ENCODE measurements at regions not wholly inside any gene's neighbourhood (a gene's known extent, or its start where the extent isn't known, plus 50 kb on each side); places are given as distances from the start of the nearest gene placed in this dataset.
A peak's percentile ranks its signal among the peaks of the same experiment; 100 is the strongest.

DNA sequence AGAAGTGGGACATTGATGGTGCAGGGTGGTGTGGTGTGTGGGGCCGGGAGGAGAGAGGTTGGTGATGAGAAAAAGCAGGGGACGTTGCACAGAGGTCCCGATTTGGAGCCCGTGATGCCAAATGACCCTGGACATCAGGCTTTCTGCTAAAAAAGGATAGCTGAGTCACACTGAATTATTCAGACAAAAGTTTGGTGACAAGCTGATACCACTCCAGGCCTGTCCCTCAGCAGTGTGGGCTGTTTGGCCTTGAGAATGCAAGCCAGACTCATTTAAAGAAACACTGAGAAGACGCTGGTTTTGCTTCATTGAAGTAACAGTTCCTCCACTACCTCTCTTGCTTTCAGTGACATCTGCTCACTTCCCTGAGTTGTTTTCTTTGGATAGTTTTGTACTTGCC lies 262.1 kb upstream of the PWP1 start:
- Histone ChIP-seq H3K4me2 (ENCODE audit: low read length) (no peak overlapping the region), H4K20me1 (ENCODE audit: low read length) (no peaks in the 10 kb centered on the region), H3K36me3 (ENCODE audit: low read depth, low read length) (0 out of 2 replicates have a peak, but pooled peaks cover 4% of the 10 kb centered on the region), H3F3A (ENCODE audit: low read length, unreplicated experiment) (no peaks in the 10 kb centered on the region), H3K4me3 (ENCODE audit: low read length) (no peak overlapping the region), H3K9me2 (replicated peaks; ENCODE audit: low read length) (no peaks in the 10 kb centered on the region), H3K4me1 (ENCODE audit: insufficient read depth, low read length) (no peaks in the 10 kb centered on the region), H3K27me3 (ENCODE audit: low read length) (no peaks in the 10 kb centered on the region), H3K9ac (ENCODE audit: low read length) (no peak overlapping the region), H2AFZ (ENCODE audit: low read length) (no peak overlapping the region), H3K79me2 (ENCODE audit: low read length) (no peaks in the 10 kb centered on the region), H3K9me3 (ENCODE audit: low read length) (no peaks in the 10 kb centered on the region), H3K27ac (ENCODE audit: low read length) (no peak overlapping the region)
- DNase-seq, result no peak
- BruUV-seq (replicated peaks), result no TSS peak
- ChIA-PET POLR2A (ENCODE audit: unreplicated experiment) (no interaction called here), CTCF (no interaction called here)
- TF ChIP-seq EZH2 (IDR thresholded peaks at IDR 0.05; ENCODE audit: low read length, unreplicated experiment) (no peak), EZH2phosphoT487 (IDR thresholded peaks at IDR 0.05; ENCODE audit: borderline replicate concordance, low read length) (no peak)
- TF ChIP-seq, protein P1, sequence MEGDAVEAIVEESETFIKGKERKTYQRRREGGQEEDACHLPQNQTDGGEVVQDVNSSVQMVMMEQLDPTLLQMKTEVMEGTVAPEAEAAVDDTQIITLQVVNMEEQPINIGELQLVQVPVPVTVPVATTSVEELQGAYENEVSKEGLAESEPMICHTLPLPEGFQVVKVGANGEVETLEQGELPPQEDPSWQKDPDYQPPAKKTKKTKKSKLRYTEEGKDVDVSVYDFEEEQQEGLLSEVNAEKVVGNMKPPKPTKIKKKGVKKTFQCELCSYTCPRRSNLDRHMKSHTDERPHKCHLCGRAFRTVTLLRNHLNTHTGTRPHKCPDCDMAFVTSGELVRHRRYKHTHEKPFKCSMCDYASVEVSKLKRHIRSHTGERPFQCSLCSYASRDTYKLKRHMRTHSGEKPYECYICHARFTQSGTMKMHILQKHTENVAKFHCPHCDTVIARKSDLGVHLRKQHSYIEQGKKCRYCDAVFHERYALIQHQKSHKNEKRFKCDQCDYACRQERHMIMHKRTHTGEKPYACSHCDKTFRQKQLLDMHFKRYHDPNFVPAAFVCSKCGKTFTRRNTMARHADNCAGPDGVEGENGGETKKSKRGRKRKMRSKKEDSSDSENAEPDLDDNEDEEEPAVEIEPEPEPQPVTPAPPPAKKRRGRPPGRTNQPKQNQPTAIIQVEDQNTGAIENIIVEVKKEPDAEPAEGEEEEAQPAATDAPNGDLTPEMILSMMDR (conservative IDR thresholded peaks at IDR 0.05; ENCODE audit: low read depth, low read length), result no peak
- ATAC-seq, result no peak
- intact Hi-C loops (cut with micrococcal nuclease), result no loop called here

DNA sequence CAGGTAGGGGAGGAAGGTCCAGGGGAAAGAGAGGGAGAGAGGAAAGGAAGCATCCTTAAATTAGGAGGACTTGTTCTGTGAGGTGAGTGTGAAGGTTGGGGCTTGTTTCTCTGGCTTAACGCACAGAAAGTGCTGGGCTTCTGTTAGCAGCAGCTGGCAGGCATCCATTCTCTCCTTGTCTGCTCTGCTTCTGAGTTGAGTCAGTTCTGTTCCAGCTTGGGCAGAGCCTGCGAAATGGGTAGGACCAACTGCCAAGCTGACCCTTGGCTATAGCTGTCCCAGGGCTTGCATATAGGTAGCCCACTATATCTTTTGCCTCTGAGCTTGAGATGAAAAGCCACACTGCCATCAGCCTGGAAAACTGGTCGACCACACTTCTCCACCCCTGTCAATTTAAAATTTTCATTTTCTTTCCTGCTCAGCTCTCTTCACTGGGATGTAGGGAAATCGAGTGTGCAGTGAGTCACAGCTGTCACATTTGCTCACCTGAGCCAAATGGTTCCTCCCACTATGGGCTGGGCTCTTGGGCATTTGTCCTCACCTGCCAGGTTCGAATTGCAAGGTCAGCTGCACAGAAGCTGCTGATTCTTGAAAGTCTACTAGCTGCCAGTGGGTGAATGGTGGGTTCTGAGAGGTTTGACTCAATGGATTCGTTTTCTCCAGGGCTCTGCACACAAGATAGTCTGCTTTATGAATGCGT lies 256.4 kb upstream of the PWP1 start:
- POLR2A ChIA-PET (ENCODE audit: unreplicated experiment), result no interaction called here
- H2AFZ ChIP-seq (ENCODE audit: low read length), result no peak overlapping the region
- intact Hi-C loops (cut with micrococcal nuclease), result no loop called here
- no TSS peak for BruUV-seq (replicated peaks)
- CTCF ChIA-PET, result no interaction called here
- no peaks in the 10 kb centered on the region for H3K9me3 ChIP-seq (ENCODE audit: low read length)
- peak overlapping the region; percentile 27; the same call in 1 of the 2 replicates for H3K4me2 ChIP-seq (ENCODE audit: low read length)
- H3K27me3 ChIP-seq (ENCODE audit: low read length), result no peaks in the 10 kb centered on the region
- no peaks in the 10 kb centered on the region for H3K36me3 ChIP-seq (ENCODE audit: low read depth, low read length)
- no peak overlapping the region for H3K27ac ChIP-seq (ENCODE audit: low read length)
- no peaks in the 10 kb centered on the region for H3K9me2 ChIP-seq (replicated peaks; ENCODE audit: low read length)
- no peaks in the 10 kb centered on the region for H3K79me2 ChIP-seq (ENCODE audit: low read length)
- H3K4me1 ChIP-seq (ENCODE audit: insufficient read depth, low read length), result peaks cover 13% of the 10 kb centered on the region
- DNase-seq, result peak; percentile 78
- no peak overlapping the region for H3K4me3 ChIP-seq (ENCODE audit: low read length)
- no peak overlapping the region for H3K9ac ChIP-seq (ENCODE audit: low read length)
- H3F3A ChIP-seq (ENCODE audit: low read length, unreplicated experiment), result no peaks in the 10 kb centered on the region
- H4K20me1 ChIP-seq (ENCODE audit: low read length), result 0 out of 2 replicates have a peak, but pooled peaks cover 5% of the 10 kb centered on the region
- no peak; the same call in 1 of the 2 replicates for ATAC-seq
- TF ChIP-seq EZH2 (IDR thresholded peaks at IDR 0.05; ENCODE audit: low read length, unreplicated experiment), result no peak
- TF ChIP-seq EZH2phosphoT487 (IDR thresholded peaks at IDR 0.05; ENCODE audit: borderline replicate concordance, low read length), result no peak
- TF ChIP-seq, protein P1 (conservative IDR thresholded peaks at IDR 0.05; ENCODE audit: low read depth, low read length), result no peak

DNA sequence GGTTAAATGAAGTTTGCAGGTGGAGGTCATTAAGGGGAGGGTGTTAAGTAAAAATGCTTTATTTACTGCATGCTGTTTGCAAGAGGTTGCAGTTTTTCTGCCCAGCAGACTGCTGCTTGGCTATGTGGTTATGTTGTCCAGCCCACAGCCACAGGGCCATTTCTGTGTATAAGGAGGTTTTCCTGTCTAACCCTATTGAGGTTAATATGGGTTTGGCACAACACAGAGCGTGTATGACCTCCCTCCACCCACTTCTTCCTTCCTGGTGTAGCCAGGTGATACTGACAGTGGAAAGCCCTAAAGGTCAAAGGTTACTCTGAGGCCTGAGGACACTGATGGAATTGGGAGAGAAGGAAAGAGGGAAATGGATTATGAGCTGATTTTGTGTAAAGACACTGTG lies 253.7 kb upstream of the PWP1 start:
- no peaks in the 10 kb centered on the region for H3K79me2 ChIP-seq (ENCODE audit: low read length)
- ATAC-seq, result no peak
- H3K36me3 ChIP-seq (ENCODE audit: low read depth, low read length), result no peaks in the 10 kb centered on the region
- DNase-seq, result no peak
- H3F3A ChIP-seq (ENCODE audit: low read length, unreplicated experiment), result no peaks in the 10 kb centered on the region
- H2AFZ ChIP-seq (ENCODE audit: low read length), result no peak overlapping the region
- H3K9ac ChIP-seq (ENCODE audit: low read length), result no peak overlapping the region
- no TSS peak for BruUV-seq (replicated peaks)
- H3K27ac ChIP-seq (ENCODE audit: low read length), result no peak overlapping the region
- no peaks in the 10 kb centered on the region for H3K9me3 ChIP-seq (ENCODE audit: low read length)
- intact Hi-C loops (cut with micrococcal nuclease), result no loop called here
- 0 out of 2 replicates have a peak, but pooled peaks cover 5% of the 10 kb centered on the region for H4K20me1 ChIP-seq (ENCODE audit: low read length)
- no peak overlapping the region for H3K4me2 ChIP-seq (ENCODE audit: low read length)
- TF ChIP-seq, protein P1 (conservative IDR thresholded peaks at IDR 0.05; ENCODE audit: low read depth, low read length), result no peak
- TF ChIP-seq EZH2phosphoT487 (IDR thresholded peaks at IDR 0.05; ENCODE audit: borderline replicate concordance, low read length), result no peak
- TF ChIP-seq EZH2 (IDR thresholded peaks at IDR 0.05; ENCODE audit: low read length, unreplicated experiment), result no peak
- no peaks in the 10 kb centered on the region for H3K9me2 ChIP-seq (replicated peaks; ENCODE audit: low read length)
- H3K27me3 ChIP-seq (ENCODE audit: low read length), result no peaks in the 10 kb centered on the region
- no peak overlapping the region for H3K4me3 ChIP-seq (ENCODE audit: low read length)
- ChIA-PET POLR2A (ENCODE audit: unreplicated experiment) (no interaction called here), CTCF (no interaction called here)
- peaks cover 13% of the 10 kb centered on the region for H3K4me1 ChIP-seq (ENCODE audit: insufficient read depth, low read length)

Measured in PC-3 (cell line).